PC-3 (cell line): ENCODE measurements at regions not wholly inside any gene's neighbourhood (a gene's known extent, or its start where the extent isn't known, plus 50 kb on each side); places are given as distances from the start of the nearest gene placed in this dataset.

Experiments
- EZH2 ChIP-seq: fragments of 300-600 bp; sonication (generic); IDR thresholded peaks from one replicate; pipeline ENCODE4 v1.6.1; 2017; ENCODE audit warnings: antibody characterized with exemption, mild to moderate bottlenecking, low read length; ENCODE audit not compliant: unreplicated experiment
- TF ChIP-seq, protein P1 (sequence below): fragments of 300-600 bp; sonication (generic); conservative IDR thresholded peaks from 2 replicates; pipeline ENCODE4 v1.5.1; 2017; ENCODE audit warnings: antibody characterized with exemption, low read depth, mild to moderate bottlenecking, low read length

DNA sequence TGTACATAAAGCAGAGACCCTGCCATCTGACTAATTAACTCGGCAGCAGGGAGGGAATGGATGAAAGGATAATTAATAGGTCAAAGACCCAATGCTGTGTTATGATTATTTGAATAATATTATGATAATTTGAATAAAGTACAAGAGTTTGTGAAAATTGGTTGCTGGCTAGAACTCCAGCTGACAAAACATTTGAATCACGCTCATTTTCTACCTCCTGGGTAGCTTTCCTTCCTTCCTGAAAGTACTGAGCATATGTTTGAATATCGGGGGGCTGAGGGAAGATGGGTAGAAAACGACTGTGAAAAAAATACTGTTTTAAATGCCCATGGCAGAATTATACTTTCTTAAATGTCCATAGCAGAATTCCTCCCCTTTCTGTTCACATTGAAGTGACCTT lies 243.6 kb upstream of the RBMS1 start:
- TF ChIP-seq, protein P1, sequence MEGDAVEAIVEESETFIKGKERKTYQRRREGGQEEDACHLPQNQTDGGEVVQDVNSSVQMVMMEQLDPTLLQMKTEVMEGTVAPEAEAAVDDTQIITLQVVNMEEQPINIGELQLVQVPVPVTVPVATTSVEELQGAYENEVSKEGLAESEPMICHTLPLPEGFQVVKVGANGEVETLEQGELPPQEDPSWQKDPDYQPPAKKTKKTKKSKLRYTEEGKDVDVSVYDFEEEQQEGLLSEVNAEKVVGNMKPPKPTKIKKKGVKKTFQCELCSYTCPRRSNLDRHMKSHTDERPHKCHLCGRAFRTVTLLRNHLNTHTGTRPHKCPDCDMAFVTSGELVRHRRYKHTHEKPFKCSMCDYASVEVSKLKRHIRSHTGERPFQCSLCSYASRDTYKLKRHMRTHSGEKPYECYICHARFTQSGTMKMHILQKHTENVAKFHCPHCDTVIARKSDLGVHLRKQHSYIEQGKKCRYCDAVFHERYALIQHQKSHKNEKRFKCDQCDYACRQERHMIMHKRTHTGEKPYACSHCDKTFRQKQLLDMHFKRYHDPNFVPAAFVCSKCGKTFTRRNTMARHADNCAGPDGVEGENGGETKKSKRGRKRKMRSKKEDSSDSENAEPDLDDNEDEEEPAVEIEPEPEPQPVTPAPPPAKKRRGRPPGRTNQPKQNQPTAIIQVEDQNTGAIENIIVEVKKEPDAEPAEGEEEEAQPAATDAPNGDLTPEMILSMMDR: no peak
- no peak for TF ChIP-seq EZH2
